ENCODE measurements at regions not wholly inside any gene's neighbourhood (a gene's known extent, or its start where the extent isn't known, plus 50 kb on each side); places are given as distances from the start of the nearest gene placed in this dataset.

DNA sequence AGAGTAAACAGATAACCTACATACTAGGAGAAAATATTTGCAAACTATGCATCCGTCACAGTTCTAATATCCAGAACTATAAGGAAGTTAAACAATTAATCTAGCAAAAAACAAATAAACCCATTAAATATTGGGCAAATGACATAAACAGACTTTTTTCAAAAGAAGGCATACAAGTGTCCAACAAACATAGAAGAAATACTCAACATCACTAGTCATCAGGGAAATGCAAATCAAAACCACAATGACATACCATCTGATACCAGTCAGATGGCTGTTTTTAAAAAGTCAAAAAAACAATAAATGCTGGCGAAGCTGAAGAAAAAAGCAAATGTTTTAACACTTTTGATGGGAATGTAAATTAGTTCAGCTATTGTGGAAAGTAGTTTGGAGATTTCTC is 1117.7 kb upstream of the MAP3K7 start:
- Histone ChIP-seq H2AFZ (ENCODE audit: low read length) (no peak overlapping the region), H3K27ac (ENCODE audit: low read depth, low read length) (no peak overlapping the region), H2BK120ac (replicated peaks; ENCODE audit: low read depth, low read length) (no peak overlapping the region), H4K20me1 (replicated peaks in 1 of 2; ENCODE audit: control insufficient read depth in 1 of 2, insufficient read depth in 2 of 2, low read length in 2 of 2) (no peaks in the 10 kb centered on the region), H2AK5ac (ENCODE audit: low read depth, low read length) (no peak overlapping the region), H2BK20ac (ENCODE audit: low read length) (no peak overlapping the region), H3K14ac (ENCODE audit: insufficient read length) (no peak overlapping the region), H3K79me1 (ENCODE audit: low read depth, low read length) (no peaks in the 10 kb centered on the region), H3K9ac (replicated peaks in 1 of 4; ENCODE audit: extremely low read depth in 1 of 4, low read depth in 3 of 4, low read length in 3 of 4) (no peak overlapping the region), H3K4me2 (ENCODE audit: insufficient read depth in 1 of 2, low read depth in 2 of 2, low read length in 2 of 2) (no peak overlapping the region), H3K23me2 (ENCODE audit: low read depth, low read length) (no peaks in the 10 kb centered on the region), H2BK15ac (ENCODE audit: low read length) (no peak overlapping the region), H3K36me3 (ENCODE audit: control insufficient read depth in 2 of 4, insufficient read depth in 4 of 4, low read length in 3 of 4) (no peaks in the 10 kb centered on the region), H3K18ac (ENCODE audit: extremely low read depth, low read length) (no peak overlapping the region), H3K56ac (replicated peaks; ENCODE audit: insufficient read length, low read depth, low read length) (no peak overlapping the region), H4K91ac (replicated peaks; ENCODE audit: insufficient read length, low read length) (no peak overlapping the region), H4K5ac (ENCODE audit: insufficient read length, low read depth, low read length) (no peak overlapping the region), H3K79me2 (ENCODE audit: control insufficient read depth in 1 of 2, insufficient read depth in 2 of 2, low read length in 2 of 2) (no peaks in the 10 kb centered on the region), H3K23ac (ENCODE audit: insufficient read length) (no peak overlapping the region), H3K9me3 (ENCODE audit: insufficient read depth in 2 of 2, low read depth in 1 of 2, low read length in 1 of 2) (no peaks in the 10 kb centered on the region), H3K4ac (replicated peaks; ENCODE audit: insufficient read length, low read depth, low read length) (no peak overlapping the region), H4K8ac (ENCODE audit: extremely low read depth, insufficient read depth, low read length) (no peak overlapping the region), H3K27me3 (replicated peaks in 1 of 4; ENCODE audit: control insufficient read depth in 3 of 4, extremely low read depth in 1 of 4, insufficient read depth in 3 of 4, low read length in 3 of 4) (no peaks in the 10 kb centered on the region), H3K4me1 (replicated peaks in 1 of 4; ENCODE audit: control insufficient read depth in 3 of 4, insufficient read depth in 4 of 4, low read length in 3 of 4) (no peaks in the 10 kb centered on the region), H2BK5ac (ENCODE audit: low read depth, low read length) (no peak overlapping the region), H3K4me3 (ENCODE audit: extremely low read depth in 1 of 4, insufficient read depth in 2 of 4, low read depth in 3 of 4, low read length in 4 of 4) (no peak overlapping the region), H2BK12ac (ENCODE audit: low read depth, low read length) (no peak overlapping the region)
- CTCF ChIA-PET (ENCODE audit: partially characterized antibody), result interaction anchor here (1.6 kb wide), 1 partner anchor 8 kb away, joined by 5 read pairs; no protein-coding TSS in a partner anchor
- FAIRE-seq (no peak), DNase-seq (ENCODE audit: low read depth in 1 of 2, low spot score in 2 of 2) (no peak)
- 97% methylated on average over 2 of the region's 2 CpGs; no CpG with 5 or more reads in 1 of the 2 experiments for WGBS, 2 experiments (ENCODE audit: extremely low coverage in 1 of 2, insufficient coverage in 1 of 2, insufficient read length in 1 of 2, insufficient replicate concordance in 2 of 2, low coverage in 1 of 2, low lambda C conversion rate in 2 of 2, missing lambda C conversion rate in 1 of 2)
- POLR2A ChIA-PET (ENCODE audit: partially characterized antibody), result no interaction called here
- TF ChIP-seq SIX5 (IDR thresholded peaks at IDR 0.05; ENCODE audit: low read depth, low read length) (no peak), SUZ12 (IDR thresholded peaks at IDR 0.05; ENCODE audit: low read length) (no peak), CHD2 (IDR thresholded peaks at IDR 0.05; ENCODE audit: low read length) (no peak), PHF8 (conservative IDR thresholded peaks at IDR 0.05; ENCODE audit: low read depth, low read length) (no peak), BRCA1 (IDR thresholded peaks at IDR 0.05; ENCODE audit: low read depth, low read length) (no peak), CBX5 (IDR thresholded peaks at IDR 0.05; ENCODE audit: low read depth, low read length) (no peak), SP4 (IDR thresholded peaks at IDR 0.05; ENCODE audit: low read length) (no peak), CBX8 (IDR thresholded peaks at IDR 0.05; ENCODE audit: borderline replicate concordance, low read depth, low read length) (no peak), KDM1A (IDR thresholded peaks at IDR 0.05; ENCODE audit: borderline replicate concordance, low read length) (no peak), SP1 (IDR thresholded peaks at IDR 0.05; ENCODE audit: low read depth, low read length) (no peak)

All from H1 (cell line).